Activated T-cell treated with anti-CD3 and anti-CD28 coated beads for 48 hours (primary cell): ENCODE measurements at regions not wholly inside any gene's neighbourhood (a gene's known extent, or its start where the extent isn't known, plus 50 kb on each side); places are given as distances from the start of the nearest gene placed in this dataset.

ENCODE experiments used
- DNase-seq: peaks from one replicate; pipeline ENCODE4 v3.0.0-alpha.2; 2020; ENCODE audit warnings: low read depth

DNA sequence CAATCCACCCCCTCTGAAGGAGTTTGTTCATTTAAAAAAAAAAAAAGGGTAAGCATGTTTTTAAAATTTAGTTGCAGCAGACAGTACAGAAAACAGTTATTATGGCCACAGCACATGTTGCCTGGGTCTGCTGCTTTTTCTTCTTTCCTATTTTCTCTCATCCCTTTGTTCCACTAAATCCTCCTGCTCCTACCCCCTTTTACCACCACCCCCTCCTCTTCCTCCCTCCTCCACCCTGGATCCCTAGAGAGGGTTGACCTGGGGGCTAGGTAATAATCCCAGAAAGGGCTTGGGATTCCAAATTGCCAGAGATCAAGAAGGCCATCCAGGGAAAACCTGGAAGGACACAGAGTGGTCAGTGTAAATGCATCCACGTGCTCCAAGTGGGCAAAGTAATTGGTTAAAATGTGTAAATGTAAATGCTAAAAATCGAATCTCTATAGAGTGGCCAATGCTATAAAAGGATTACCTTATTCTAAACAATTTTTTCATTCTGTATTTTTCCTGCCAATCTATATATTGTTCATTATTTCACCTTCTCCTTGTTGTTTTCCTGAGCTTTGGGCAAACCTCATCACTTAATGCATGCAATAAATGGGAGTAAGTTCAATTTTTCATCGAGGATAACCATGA is 89.0 kb upstream of the PIK3CG start:
- DNase-seq, result no peak

DNA sequence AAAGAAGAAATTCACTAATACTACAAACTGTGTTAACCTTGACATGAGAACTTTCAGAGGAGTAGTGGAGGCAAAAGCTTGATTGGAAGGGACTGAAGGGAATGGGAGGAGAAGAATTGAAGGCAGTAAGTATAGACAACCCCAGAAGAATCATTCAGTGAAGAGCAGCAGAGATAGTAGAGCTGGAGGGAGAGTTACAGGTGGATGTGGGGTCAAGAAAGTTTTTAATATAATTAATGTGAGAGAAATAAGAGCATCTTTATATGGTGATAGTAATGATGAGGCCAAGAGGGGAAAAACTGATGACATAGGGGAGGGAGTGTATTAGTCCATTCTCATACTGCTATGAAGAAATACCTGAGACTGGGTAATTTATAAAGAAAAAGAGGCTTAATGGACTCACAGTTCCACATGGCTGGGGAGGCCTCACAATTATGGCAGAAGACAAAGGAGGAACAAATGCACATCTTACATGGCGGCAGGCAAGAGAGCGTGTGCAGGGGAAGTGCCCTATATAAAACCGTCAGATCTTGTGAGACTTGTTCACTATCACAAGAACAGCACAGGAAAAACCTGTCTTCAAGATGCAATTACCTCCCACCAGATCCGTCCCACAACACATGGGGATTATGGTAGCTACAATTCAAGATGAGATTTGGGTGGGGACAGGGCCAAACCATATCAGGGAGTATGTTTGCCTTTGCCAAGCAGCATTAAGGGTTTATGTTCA is 88.3 kb upstream of the PIK3CG start:
- DNase-seq, result no peak

DNA sequence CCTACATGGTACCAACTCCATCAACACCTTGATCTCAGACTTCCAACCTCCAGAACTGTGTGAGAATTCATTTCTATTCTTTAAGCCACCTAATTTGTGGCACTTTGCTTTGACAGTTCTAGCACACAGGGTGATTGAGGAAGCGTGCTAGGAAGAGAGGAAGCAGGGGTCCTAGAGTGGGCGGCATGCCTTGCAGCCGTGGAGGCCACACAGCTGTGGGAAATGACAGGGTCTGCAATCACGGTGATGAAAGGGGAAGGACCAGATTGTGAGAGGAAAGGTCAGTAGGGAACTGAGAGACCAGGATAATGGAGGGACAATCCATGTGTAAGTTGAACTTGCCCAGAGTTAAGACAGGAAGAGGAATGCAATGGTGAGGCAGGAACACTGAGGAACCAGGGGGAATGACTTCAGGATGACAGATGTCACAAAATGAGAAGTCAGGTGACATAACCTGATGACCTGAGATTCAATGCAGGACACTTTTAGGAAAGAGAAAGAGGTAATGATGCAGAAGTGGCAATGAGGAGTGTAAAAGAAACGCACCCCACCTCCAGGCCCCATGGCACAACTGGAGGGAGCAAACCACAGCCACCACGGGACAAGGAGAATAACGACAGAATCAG is 87.3 kb upstream of the PIK3CG start:
- no peak for DNase-seq

DNA sequence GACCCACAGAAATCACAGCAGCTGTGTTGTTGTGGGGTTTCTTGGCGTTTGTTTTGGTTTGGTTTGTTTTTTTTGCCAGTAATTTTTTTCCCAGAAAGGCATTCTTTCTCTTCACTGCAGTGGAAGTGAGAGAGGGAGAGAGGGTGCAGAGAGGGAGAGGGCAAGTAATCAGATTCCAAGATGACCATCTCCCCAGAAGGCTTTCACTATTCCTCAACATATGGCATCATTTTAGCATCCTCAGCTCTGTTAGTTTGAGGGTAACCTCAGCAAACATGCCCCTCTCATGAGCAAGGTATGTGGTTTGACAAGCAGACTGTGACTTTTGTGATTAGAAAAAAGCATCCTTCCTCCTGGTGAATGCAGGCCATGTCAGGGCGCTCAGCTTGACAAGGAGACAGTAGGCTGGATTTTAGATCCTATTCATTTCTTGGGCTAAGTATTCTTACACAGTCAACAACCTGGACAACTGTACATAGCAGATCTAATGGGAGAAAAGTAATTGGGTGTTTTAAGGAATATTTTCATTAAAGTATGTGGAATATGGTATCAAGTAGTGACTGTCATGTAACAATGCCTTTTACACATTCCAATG is 86.3 kb upstream of the PIK3CG start:
- no peak for DNase-seq

DNA sequence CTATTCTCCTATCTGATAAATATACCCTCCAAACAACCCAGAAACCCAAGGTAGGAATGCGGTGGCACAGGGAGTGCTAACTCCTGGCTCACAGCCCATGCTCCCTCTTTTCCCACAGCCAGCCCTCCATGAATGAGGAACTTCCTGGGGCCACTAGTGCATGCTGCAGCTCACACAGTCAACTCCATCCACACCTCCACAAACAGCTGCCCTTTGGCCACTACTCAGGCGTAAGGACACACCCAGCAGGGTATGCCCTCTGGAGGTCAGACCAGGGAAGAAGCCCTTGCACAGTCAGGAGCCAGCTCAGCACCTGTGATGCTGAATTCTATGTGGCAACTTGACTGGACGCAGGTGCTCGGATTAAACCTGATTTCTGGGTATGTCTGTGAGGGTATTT is 85.2 kb upstream of the PIK3CG start:
- no peak for DNase-seq

DNA sequence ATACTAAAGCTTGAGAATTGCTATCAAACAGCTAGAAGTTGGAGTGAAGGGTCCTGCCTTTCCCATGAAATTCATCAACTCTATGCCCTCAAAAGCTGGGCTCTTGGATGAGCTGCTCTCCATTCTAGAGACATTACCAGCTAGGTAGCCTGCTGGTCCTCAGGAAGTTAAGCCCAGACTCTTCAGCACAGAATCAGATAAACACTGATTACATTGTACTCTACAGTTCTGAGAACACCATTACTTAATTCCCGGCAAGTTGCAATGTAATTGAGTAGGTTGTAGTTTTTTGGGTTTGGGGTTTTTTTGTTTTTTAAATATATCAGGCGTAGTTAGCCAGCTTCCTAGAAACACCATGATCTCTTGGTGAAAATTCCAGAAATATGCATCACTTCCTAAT is 84.1 kb upstream of the PIK3CG start:
- DNase-seq, result no peak

DNA sequence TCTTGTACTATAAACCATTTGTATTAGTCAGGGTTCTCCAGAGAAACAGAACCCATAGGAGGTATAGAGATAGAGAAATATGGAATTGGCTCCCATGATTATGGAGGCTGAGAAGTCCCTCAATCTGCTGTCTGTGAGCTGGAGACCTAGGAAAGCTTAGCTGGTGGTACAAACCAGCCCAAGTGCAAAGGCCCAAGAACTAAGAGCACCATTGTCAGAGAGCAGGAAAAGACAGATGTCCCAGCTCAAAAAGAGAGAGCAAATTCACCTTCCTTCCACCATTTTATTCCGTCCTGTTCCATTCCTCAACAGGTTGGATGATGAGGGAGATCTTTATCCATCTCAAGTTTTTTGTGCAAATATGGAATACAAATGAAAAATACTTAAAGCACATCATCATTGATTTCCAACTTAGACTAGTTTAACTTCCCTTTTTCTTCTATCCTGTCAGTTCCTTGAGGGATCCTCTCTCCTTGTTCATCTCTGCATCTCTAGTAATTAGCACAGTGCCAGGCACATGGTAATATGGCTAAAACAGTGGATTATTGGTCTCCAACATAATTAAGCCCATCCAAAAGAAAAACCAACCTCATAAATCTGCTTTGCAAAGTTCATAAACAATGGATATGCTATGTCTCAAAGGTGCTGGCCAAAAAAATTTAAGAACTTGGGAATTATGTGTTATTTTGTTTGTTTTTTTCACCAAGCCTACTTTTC is 83.1 kb upstream of the PIK3CG start:
- no peak for DNase-seq

DNA sequence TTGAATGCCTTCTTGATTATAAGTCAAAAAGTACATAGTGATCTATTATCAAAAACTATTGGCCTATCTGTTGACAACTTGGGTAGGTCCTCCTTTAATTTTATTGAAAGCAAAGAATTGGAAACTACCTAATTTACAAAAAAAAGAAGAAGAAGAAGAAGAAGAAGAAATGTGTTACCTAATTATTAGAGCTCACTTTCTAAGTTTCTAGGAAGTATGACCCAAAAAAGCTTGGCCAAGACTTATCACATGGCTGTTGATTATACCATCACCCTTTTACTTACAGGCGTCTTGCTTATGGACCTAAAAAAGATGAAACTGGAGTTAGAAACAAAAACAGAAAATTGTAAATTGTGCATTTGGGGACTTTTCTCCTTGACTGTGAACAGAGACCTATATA is 81.8 kb upstream of the PIK3CG start:
- no peak for DNase-seq

DNA sequence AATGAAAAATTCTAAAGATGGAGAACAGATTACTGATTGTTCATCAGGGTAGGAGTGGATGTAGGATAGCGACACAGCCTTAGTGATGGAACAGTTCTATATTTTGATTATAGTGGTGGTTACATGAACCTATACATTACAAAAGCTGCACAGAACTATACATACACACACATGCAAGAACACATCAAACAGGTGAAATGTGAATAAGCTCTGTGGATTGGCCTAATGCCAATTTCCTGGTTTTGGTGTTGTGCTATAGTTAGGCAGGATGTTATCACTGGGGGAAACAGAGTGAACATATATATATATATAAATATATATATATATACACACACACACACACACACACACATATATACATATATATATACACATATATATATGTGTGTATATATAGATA is 76.4 kb upstream of the PIK3CG start:
- DNase-seq, result no peak

DNA sequence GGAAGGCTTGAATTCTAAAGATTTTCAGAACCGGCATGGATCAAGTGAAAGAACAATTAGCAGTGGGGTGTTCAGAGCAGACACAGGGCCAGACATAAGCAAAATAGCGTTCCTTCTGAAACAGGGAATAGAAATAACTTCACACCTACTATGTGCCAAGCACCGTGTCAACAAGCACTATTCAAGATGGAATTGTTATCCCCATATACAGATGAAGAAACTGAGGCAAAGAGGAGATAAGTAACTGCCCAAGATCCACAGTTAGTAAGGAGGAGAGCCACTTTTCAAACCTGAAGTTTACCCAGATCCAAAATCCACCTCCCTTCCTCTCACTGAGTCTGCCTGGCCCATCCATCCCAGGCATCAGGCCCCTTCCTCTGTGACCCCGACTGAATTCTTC is 73.6 kb upstream of the PIK3CG start:
- no peak for DNase-seq

DNA sequence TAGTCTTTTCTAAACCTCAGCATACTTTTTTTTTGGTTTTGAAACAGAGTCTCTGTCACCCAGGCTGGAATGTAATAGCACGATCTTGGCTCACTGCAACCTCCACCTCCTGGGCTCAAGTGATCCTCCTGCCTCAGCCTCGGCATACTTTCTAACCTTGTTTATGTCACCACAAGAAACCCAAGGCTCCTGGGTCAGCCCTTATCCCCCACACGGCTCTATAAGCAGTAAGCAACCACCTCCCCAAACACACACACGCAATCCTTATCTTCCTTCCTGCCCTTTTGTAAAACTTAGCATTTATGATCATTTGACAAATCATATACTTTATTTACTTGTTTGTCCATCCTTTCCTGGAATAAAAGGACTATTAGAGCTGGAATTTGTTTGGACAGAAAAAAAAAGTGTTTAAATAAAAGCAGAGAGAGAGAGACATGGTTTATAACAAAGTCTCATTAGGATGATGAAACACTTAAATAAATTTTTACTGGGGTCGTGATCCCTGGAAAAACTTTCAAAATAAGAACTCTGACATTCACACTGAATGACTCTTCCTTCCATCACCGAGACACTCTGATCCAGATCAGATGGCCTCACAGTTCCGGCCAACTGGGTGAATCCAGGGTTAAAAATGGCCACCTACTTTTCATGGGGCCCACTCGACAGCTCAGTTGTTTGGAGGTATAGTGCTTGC is 72.7 kb upstream of the PIK3CG start:
- no peak for DNase-seq

DNA sequence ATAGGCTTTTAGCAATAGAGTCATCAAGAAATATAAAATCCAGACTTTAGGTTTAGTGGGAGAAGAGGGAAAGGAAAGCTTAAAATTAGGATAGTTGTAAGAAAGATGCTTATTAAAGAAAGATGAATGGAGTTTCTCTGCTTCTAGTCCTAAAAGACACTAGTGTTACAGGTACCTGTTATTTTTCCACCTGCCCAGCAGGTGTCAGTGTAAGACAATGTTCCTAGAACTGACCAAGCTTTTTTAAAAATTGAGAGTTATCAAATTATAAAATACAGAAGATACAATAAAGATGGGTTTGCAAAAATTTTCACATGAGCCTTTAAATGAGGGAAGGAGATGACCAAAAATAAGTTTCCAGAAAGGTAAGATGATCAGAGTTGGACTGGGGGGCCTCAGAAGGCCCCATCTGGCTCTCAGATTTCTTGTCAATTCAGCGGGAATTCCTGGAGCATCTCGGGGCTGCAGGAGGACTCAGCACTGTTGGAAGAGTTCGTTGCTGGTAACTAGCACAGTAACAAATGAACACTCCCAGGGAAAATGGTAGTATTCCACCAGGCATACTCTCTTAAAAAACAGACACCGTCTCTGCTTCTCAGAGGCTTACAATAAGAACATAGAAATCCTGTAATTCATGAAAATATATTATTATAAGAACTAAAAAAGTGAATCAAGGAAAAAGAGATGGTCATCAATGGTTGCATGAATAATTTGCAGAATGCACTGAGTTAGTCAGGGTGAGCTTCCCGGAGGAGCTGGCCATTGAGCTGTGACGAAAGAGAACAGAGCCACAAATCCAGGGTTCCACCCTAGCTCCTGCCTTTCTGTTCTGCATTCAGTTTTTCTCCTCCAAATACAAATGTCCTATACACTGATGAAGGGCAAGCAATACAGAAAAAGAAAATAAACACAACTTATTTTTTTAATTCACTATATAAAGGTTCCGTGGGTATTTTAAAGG is 71.8 kb upstream of the PIK3CG start:
- no peak for DNase-seq

DNA sequence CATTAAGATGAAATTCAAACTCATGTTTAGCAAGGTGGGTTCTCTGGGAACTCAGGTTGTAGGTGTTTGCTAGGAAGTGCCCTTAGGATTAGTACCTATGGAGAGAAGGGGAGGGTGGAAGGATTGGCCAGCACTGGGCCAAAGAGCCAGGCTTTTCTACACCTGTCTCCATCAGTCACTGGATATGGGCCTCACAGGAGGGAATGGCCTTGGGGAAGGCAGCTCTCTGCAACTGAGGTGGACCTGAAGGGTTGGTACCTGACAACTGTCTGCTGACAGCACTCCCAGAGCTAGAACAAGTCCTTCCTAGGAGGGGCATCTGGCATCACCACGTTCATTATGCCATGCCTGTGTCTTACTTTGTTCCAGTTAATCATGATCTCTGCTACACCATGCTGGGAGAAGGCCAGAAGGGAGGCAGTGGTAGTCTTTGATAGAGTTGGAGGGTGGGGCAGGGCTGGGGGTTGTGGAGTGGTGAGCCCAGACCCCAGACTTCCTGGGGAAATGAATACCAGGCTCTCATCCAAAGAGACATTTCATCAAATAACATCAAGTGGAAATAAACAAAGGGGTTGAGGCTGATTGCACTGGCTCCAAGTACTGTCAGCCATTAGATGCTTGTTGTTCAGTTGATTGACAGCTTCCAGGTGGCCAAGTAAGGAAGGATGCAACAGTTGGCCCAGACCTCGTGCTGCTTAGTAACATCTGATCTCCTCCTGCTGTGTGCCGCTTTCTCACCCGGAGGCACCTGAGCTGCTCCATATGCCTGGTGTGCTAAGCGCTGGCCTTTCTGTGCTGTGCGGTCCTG is 70.6 kb upstream of the PIK3CG start:
- DNase-seq, result no peak

DNA sequence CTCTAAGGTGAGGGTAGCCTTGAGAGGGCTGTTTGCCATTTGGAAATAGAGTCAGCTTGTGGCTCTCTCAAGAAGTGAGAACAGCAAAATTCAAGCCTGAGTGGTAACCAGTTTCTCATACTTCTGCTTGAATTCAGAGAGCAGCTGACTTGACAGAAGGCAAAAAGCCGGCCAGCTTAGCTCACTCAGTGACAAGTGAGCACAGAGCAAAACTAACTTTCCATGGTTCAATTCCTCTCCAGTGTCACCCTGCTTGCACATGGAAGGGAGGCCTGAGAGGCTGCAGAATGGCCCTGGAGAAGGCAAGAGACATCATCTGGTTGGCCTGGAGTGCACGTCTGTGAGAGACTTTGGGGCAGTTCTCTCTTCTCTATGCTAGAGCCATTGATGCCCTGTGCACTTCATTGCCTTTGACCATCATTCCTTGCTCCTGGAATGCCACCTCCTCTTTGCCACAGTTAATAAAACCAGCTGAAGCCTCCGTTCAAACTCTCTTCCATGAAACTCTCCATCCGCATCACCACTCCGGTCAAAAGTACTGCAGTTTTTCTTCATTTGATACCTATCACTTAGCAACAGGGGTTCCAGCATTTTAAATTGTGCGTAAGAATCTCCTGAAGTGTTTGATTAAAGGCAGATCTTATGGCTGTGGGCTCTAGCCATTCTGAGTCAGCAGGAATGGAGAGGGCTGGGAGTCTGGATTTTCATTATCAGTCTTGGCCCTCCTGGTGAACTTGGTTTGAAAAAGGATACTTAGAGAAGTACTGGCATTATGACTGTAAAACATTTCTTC is 69.8 kb upstream of the PIK3CG start:
- DNase-seq, result no peak

DNA sequence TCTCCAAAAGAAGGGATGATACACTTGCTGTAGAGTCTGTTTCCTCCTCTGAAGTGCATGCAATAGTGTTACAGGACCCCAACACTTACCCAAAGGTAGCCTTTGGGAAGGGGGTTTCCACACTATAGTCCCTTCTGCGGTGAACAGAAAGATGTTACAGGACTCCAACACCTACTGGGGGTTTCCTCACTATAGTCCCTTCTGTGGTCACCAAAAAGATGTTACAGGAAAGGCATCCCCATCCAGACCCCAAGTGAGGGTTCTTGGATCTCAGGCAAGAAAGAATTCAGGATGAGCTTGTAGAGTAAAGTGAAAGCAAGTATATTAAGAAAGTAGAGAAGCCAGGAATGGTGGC is 69.2 kb upstream of the PIK3CG start:
- DNase-seq, result no peak

DNA sequence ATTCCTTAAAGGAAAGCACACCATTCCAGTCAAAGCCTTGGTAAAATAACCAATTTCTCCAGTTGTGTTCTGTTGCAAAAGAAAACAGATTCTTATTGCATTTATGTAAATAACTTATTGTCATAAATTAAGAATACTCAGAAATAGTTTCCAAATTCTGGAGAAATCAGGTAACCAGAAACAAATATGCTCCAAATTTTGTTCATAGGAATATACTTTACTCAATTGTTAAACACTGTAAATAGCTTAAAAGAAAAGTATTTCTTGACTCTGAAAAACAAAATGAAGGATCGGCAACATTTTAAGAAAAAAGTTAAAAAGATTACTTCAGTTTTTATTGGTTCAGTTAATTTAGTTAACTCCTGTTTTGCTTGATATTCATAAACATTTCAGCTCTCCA is 67.1 kb upstream of the PIK3CG start:
- DNase-seq, result no peak

DNA sequence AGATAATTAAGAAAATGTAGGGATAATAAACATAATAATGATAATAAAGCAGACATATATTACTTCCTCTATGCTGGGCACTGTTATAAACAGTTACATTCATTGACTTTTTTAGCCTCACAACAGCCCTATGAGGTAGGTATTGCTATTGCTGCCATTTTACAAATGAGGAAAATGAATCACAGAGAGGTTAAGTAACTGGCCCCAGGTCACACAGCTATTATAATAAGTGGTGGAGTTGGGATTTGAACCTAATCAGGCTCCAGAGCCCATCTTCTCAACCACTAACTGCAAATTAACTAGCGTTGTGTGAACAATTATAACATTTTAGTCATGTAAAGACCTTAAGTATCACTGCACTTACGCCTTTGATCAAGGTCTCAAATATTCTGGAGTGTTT is 62.5 kb upstream of the PIK3CG start:
- DNase-seq, result no peak

DNA sequence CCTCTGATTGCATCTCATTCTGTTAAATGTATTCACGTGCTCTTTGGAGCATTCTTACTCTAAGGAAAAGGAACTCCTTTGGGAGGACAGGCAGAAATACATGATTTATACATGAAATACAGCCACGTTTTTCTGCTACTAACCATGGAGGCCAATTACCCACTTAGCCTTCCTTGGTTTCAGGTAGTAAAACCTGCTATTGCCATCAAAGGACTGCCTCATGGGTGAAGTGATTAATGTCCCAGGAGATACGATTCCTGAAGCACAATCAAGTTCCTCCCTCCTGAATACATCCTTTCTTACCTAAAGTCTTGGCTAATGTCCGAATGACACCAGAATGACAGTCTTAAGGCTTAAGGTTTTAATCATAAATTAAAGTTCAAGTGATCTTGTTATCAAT is 58.5 kb upstream of the PIK3CG start:
- no peak for DNase-seq

DNA sequence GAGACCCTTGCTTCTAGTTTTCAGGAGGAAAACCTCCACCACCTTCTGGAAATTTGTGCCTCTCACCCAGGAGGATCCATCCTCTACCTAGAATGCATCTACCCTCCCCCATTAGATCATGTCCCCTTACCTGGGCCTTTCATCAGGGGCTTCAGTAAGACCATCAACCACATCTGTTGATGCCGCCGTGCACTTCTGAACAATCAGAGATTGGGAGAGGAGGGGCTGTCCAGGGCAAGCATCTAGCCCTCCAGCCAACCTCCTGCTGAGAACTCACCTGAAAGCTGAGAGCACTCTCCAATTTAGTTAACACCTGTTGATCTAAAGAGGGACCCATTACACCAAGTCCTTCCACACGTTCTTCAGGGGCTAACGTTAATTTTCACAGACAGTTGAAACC is 57.6 kb upstream of the PIK3CG start:
- DNase-seq, result no peak
